ENCODE measurements at regions not wholly inside any gene's neighbourhood (a gene's known extent, or its start where the extent isn't known, plus 50 kb on each side); places are given as distances from the start of the nearest gene placed in this dataset.

DNA sequence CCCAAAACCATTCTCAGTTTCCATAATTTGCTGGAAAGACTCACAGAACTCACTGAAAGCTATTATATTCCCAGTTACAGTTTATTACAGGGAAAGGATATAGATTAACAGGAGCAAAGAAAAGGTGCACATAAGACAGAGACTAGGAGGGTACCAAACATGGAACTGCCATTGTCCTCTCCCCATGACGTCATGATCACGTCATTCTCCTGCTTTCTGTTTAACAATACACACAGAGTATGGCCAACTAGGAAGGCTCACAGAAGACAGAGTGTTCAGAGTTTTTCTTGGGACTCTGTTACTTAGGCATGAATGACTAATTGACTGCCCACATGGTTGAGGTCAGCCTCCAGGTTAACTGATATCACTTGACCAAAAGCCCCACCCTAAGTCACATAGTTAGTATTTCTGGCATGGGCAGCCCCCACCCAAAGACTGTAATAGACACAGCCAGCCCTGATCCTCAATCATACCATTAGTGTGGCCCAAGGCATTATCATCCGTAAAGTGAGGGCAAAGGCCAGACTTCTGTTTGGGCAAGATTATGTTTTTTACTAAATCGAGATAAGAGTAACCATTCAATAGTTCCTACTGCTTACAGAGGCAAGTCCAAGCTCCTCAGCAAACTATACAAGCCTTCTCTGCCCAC is 353.5 kb upstream of the POU5F2 start:
- CTCF ChIA-PET: no interaction called here
- intact Hi-C loops (cut with micrococcal nuclease): no loop called here

More for the DNA sequence above, 353.5 kb upstream of the POU5F2 start:
- POLR2A ChIA-PET: no interaction called here
- Histone ChIP-seq H3K9me3 (replicated peaks; ENCODE audit: control insufficient read depth, insufficient read depth, low read length) (no peaks in the 10 kb centered on the region), H3K27me3 (ENCODE audit: control insufficient read depth in 2 of 2, insufficient read depth in 2 of 2, low read length in 2 of 2) (no peaks in the 10 kb centered on the region), H3K79me2 (ENCODE audit: control insufficient read depth, insufficient read depth, low read length) (peaks cover 28% of the 10 kb centered on the region), H3K4me3 (replicated peaks in 1 of 3; ENCODE audit: insufficient read depth in 1 of 3, low read depth in 1 of 3, low read length in 3 of 3) (no peak overlapping the region), H4K20me1 (replicated peaks; ENCODE audit: control insufficient read depth, extremely low read depth, insufficient read depth, low read length) (peaks cover 2% of the 10 kb centered on the region), H3K36me3 (ENCODE audit: control insufficient read depth in 2 of 2, extremely low read depth in 1 of 2, insufficient read depth in 2 of 2, low read length in 2 of 2) (no peaks in the 10 kb centered on the region), H3K9ac (replicated peaks; ENCODE audit: extremely low read depth, insufficient read depth, low read length) (no peak overlapping the region), H3K27ac (ENCODE audit: insufficient read depth, low read depth, low read length) (no peak overlapping the region), H3K4me2 (ENCODE audit: insufficient read depth, low read length) (no peak overlapping the region), H2AFZ (ENCODE audit: low read depth, low read length) (no peak overlapping the region), H3K9me1 (replicated peaks; ENCODE audit: control insufficient read depth, extremely low read depth, insufficient read depth, low read length) (no peaks in the 10 kb centered on the region), H3K4me1 (ENCODE audit: control insufficient read depth, extremely low read depth, insufficient read depth, low read length) (no peaks in the 10 kb centered on the region)
- no TSS peak for BruUV-seq (replicated peaks)
- peak; percentile 8 for TF ChIP-seq JUN (IDR thresholded peaks at IDR 0.05; ENCODE audit: borderline replicate concordance, insufficient read depth, insufficient read length, low read depth)
- no peak for TF ChIP-seq EZH2 (IDR thresholded peaks at IDR 0.05; ENCODE audit: borderline replicate concordance, low read depth, low read length, severe bottlenecking)
- TF ChIP-seq GATA2 (IDR thresholded peaks at IDR 0.05; ENCODE audit: insufficient read depth, insufficient read length, low read depth, low read length): no peak
- no peak for TF ChIP-seq CTCF (IDR thresholded peaks at IDR 0.05; ENCODE audit: extremely low read depth in 1 of 2, insufficient read depth in 1 of 2, low read depth in 1 of 2, low read length in 2 of 2)
- no peak for TF ChIP-seq POLR2AphosphoS5 (IDR thresholded peaks at IDR 0.05; ENCODE audit: insufficient read depth, low read depth, low read length)
- no peak for TF ChIP-seq FOS (IDR thresholded peaks at IDR 0.05; ENCODE audit: borderline replicate concordance, insufficient read depth, low read length)
- no peak for TF ChIP-seq MYC (IDR thresholded peaks at IDR 0.05; ENCODE audit: low read depth, low read length)
- TF ChIP-seq, protein P1, sequence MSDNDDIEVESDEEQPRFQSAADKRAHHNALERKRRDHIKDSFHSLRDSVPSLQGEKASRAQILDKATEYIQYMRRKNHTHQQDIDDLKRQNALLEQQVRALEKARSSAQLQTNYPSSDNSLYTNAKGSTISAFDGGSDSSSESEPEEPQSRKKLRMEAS (IDR thresholded peaks at IDR 0.05; ENCODE audit: insufficient read depth, insufficient read length): no peak
- no peak for TF ChIP-seq POLR2A (IDR thresholded peaks at IDR 0.05; ENCODE audit: low read depth, low read length)
- DNase-seq (ENCODE audit: low read depth, low spot score): no peak
- no peak for FAIRE-seq
- dilution Hi-C loops (cut with MboI; ENCODE audit: extremely low pct_ligation_motif_present, low sequenced_read_pairs): no loop called here

All from endothelial cell of umbilical vein (primary cell).